H1 (cell line): ENCODE measurements at regions not wholly inside any gene's neighbourhood (a gene's known extent, or its start where the extent isn't known, plus 50 kb on each side); places are given as distances from the start of the nearest gene placed in this dataset.
A peak's percentile ranks its signal among the peaks of the same experiment; 100 is the strongest.

Source experiments
- CTCF ChIA-PET: fragments of 300-600 bp; sonication (Branson Sonifier 250); formaldehyde crosslinking; loops from one replicate; lab custom pipeline; 2021; ENCODE audit not compliant: partially characterized antibody; lab: Charles Lee
- POLR2A ChIA-PET: fragments of 300-600 bp; sonication (Branson Sonifier 250); formaldehyde crosslinking; loops from one replicate; lab custom pipeline; 2021; ENCODE audit warnings: inconsistent platforms; ENCODE audit not compliant: partially characterized antibody; lab: Charles Lee
- DNase-seq, 2 experiments: peaks; one replicate each; pipeline versions ENCODE4 v3.0.0 to v3.0.0-alpha.2; 2010 to 2022; ENCODE audit warnings: low spot score in 2 of 2, low read depth in 1 of 2, mixed read lengths in 1 of 2
- FAIRE-seq: peaks from 2 replicates; lab custom pipeline; 2011; peaks lifted over from hg19 to GRCh38; lab: Jason Lieb, UNC
- H2AFZ ChIP-seq: 2 replicates; pipeline ENCODE4 v1.8.1; 2012; ENCODE audit warnings: low read length, inconsistent platforms
- H2AK5ac ChIP-seq: 2 replicates; pipeline ENCODE4 v1.6.1; 2013; ENCODE audit warnings: low read depth, low read length
- H2BK120ac ChIP-seq: replicated peaks from 2 replicates; pipeline ENCODE3; 2013; ENCODE audit warnings: low read depth, low read length, inconsistent platforms
- H2BK12ac ChIP-seq: 2 replicates; pipeline ENCODE4 v1.6.1; 2013; ENCODE audit warnings: low read depth, low read length
- H2BK15ac ChIP-seq: 2 replicates; pipeline ENCODE4 v1.6.1; 2013; ENCODE audit warnings: low read length
- H2BK20ac ChIP-seq: 2 replicates; pipeline ENCODE4 v1.6.1; 2013; ENCODE audit warnings: low read length
- H2BK5ac ChIP-seq: 2 replicates; pipeline ENCODE4 v1.6.1; 2013; ENCODE audit warnings: low read depth, low read length
- H3K14ac ChIP-seq: 2 replicates; pipeline ENCODE4 v1.6.1; 2013; ENCODE audit warnings: inconsistent platforms; ENCODE audit not compliant: insufficient read length
- H3K18ac ChIP-seq: 2 replicates; pipeline ENCODE4 v1.6.1; 2013; ENCODE audit warnings: low read length; ENCODE audit errors: extremely low read depth
- H3K23ac ChIP-seq: 2 replicates; pipeline ENCODE4 v1.6.1; 2013; ENCODE audit warnings: inconsistent platforms; ENCODE audit not compliant: insufficient read length
- H3K23me2 ChIP-seq: 2 replicates; pipeline ENCODE4 v1.6.1; 2013; ENCODE audit warnings: low read depth, low read length
- H3K27ac ChIP-seq: 2 replicates; pipeline ENCODE4 v1.6.1; 2011; ENCODE audit warnings: low read depth, low read length, inconsistent platforms
- H3K27me3 ChIP-seq, 4 experiments: replicated peaks in 1 of 4; 1 replicate in 1 of 4; 2 replicates in 3 of 4; pipeline versions ENCODE4 v1.6.1 to v1.8.1; 2011 to 2013; ENCODE audit warnings: low read length in 3 of 4, mild to moderate bottlenecking in 3 of 4, inconsistent platforms in 2 of 4, mixed read lengths in 2 of 4, moderate library complexity in 1 of 4; ENCODE audit not compliant: control insufficient read depth in 3 of 4, insufficient read depth in 3 of 4; ENCODE audit errors: extremely low read depth in 1 of 4
- H3K36me3 ChIP-seq, 4 experiments: 2 replicates each; pipeline versions ENCODE4 v1.6.1 to v1.8.1; 2011 to 2013; ENCODE audit warnings: mild to moderate bottlenecking in 4 of 4, low read length in 3 of 4, moderate library complexity in 2 of 4, control low read depth in 1 of 4, inconsistent platforms in 1 of 4; ENCODE audit not compliant: insufficient read depth in 4 of 4, control insufficient read depth in 2 of 4
- H3K4ac ChIP-seq: replicated peaks from 2 replicates; pipeline ENCODE3; 2013; ENCODE audit warnings: low read length, low read depth, mixed read lengths, inconsistent platforms; ENCODE audit not compliant: insufficient read length
- H3K4me1 ChIP-seq, 4 experiments: replicated peaks in 1 of 4; 1 replicate in 1 of 4; 2 replicates in 3 of 4; pipeline versions ENCODE4 v1.6.1 to v1.8.1; 2011 to 2013; ENCODE audit warnings: low read length in 3 of 4, inconsistent platforms in 2 of 4, mixed read lengths in 1 of 4; ENCODE audit not compliant: insufficient read depth in 4 of 4, control insufficient read depth in 3 of 4
- H3K4me2 ChIP-seq, 2 experiments: 2 replicates each; pipeline versions ENCODE4 v1.6.1 to v1.8.1; 2011 to 2013; ENCODE audit warnings: low read depth in 2 of 2, low read length in 2 of 2, control low read depth in 1 of 2, inconsistent platforms in 1 of 2, mild to moderate bottlenecking in 1 of 2; ENCODE audit not compliant: insufficient read depth in 1 of 2
- H3K4me3 ChIP-seq, 4 experiments: fragments of 200-600, 300-600 bp in 1 of 4; sonication (generic), shearing (Covaris generic), sonication (Bioruptor Twin) in 1 of 4; 2 replicates each; pipeline versions ENCODE4 v1.5.1 to v1.8.1; 2011 to 2016; ENCODE audit warnings: low read length in 4 of 4, low read depth in 3 of 4, control low read depth in 2 of 4, inconsistent platforms in 2 of 4, mild to moderate bottlenecking in 2 of 4, mixed read lengths in 1 of 4, moderate library complexity in 1 of 4; ENCODE audit not compliant: insufficient read depth in 2 of 4; ENCODE audit errors: extremely low read depth in 1 of 4
- H3K56ac ChIP-seq: replicated peaks from 2 replicates; pipeline ENCODE3; 2013; ENCODE audit warnings: low read depth, mild to moderate bottlenecking, mixed read lengths, low read length, inconsistent platforms; ENCODE audit not compliant: insufficient read length
- H3K79me1 ChIP-seq: 2 replicates; pipeline ENCODE4 v1.6.1; 2013; ENCODE audit warnings: low read depth, low read length, control low read depth
- H3K79me2 ChIP-seq, 2 experiments: 2 replicates each; pipeline versions ENCODE4 v1.6.1 to v1.8.1; 2012 to 2013; ENCODE audit warnings: low read length in 2 of 2, mild to moderate bottlenecking in 2 of 2, inconsistent platforms in 1 of 2; ENCODE audit not compliant: insufficient read depth in 2 of 2, control insufficient read depth in 1 of 2
- H3K9ac ChIP-seq, 4 experiments: replicated peaks in 1 of 4; 1 replicate in 1 of 4; 2 replicates in 3 of 4; pipeline versions ENCODE4 v1.6.1 to v1.8.1; 2011 to 2013; ENCODE audit warnings: low read depth in 3 of 4, low read length in 3 of 4, control low read depth in 2 of 4, mild to moderate bottlenecking in 2 of 4, moderate library complexity in 2 of 4, inconsistent platforms in 1 of 4; ENCODE audit errors: extremely low read depth in 1 of 4
- H3K9me3 ChIP-seq, 2 experiments: 2 replicates each; pipeline versions ENCODE4 v1.6.1 to v1.8.1; 2012 to 2013; ENCODE audit warnings: mild to moderate bottlenecking in 2 of 2, moderate library complexity in 2 of 2, control low read depth in 1 of 2, inconsistent platforms in 1 of 2, low read depth in 1 of 2, low read length in 1 of 2, mixed read lengths in 1 of 2; ENCODE audit not compliant: insufficient read depth in 2 of 2
- H4K20me1 ChIP-seq, 2 experiments: replicated peaks in 1 of 2; 2 replicates each; pipeline versions ENCODE3 to v1.8.1; 2011 to 2013; ENCODE audit warnings: inconsistent platforms in 2 of 2, low read length in 2 of 2, mild to moderate bottlenecking in 1 of 2; ENCODE audit not compliant: insufficient read depth in 2 of 2, control insufficient read depth in 1 of 2
- H4K5ac ChIP-seq: 2 replicates; pipeline ENCODE4 v1.6.1; 2013; ENCODE audit warnings: low read length, low read depth, mixed read lengths, inconsistent platforms; ENCODE audit not compliant: insufficient read length
- H4K8ac ChIP-seq: 2 replicates; pipeline ENCODE4 v1.8.0; 2013; ENCODE audit warnings: mild to moderate bottlenecking, moderate library complexity, low read length, inconsistent platforms; ENCODE audit not compliant: insufficient read depth; ENCODE audit errors: extremely low read depth
- H4K91ac ChIP-seq: replicated peaks from 2 replicates; pipeline ENCODE3; 2013; ENCODE audit warnings: low read length, mixed read lengths, inconsistent platforms; ENCODE audit not compliant: insufficient read length
- CTCF ChIP-seq, 3 experiments: IDR thresholded peaks; 1 replicate in 2 of 3; 2 replicates in 1 of 3; pipeline versions ENCODE4 v1.5.1 to v1.6.1; 2011; ENCODE audit warnings: low read length in 3 of 3, mild to moderate bottlenecking in 3 of 3, inconsistent platforms in 2 of 3, low read depth in 1 of 3, moderate library complexity in 1 of 3; ENCODE audit not compliant: insufficient read depth in 1 of 3; ENCODE audit errors: control extremely low read depth in 1 of 3
- RAD21 ChIP-seq, 2 experiments: IDR thresholded peaks in 1 of 2; conservative IDR thresholded peaks in 1 of 2; 2 replicates each; pipeline ENCODE4 v1.6.1; 2011; ENCODE audit warnings: low read depth in 2 of 2, low read length in 2 of 2, improper control_type of control experiment in 1 of 2, inconsistent platforms in 1 of 2, mild to moderate bottlenecking in 1 of 2, moderate library complexity in 1 of 2
- SP1 ChIP-seq: IDR thresholded peaks from 2 replicates; pipeline ENCODE4 v1.6.1; 2011; ENCODE audit warnings: low read depth, low read length
- WGBS, 2 experiments: shearing (Covaris generic) in 1 of 2; methylation state at CpG; one replicate each; pipeline versions ENCODE4 v1.1.6 to v1.1.7; 2013 to 2015; ENCODE audit warnings: low lambda C conversion rate in 2 of 2, mixed read lengths in 2 of 2, inconsistent platforms in 1 of 2, low coverage in 1 of 2, missing lambda C conversion rate in 1 of 2; ENCODE audit not compliant: insufficient replicate concordance in 2 of 2, insufficient coverage in 1 of 2, insufficient read length in 1 of 2; ENCODE audit errors: extremely low coverage in 1 of 2, missing lambda C conversion rate in 1 of 2; 5-methylcytosine and 5-hydroxymethylcytosine counted together

DNA sequence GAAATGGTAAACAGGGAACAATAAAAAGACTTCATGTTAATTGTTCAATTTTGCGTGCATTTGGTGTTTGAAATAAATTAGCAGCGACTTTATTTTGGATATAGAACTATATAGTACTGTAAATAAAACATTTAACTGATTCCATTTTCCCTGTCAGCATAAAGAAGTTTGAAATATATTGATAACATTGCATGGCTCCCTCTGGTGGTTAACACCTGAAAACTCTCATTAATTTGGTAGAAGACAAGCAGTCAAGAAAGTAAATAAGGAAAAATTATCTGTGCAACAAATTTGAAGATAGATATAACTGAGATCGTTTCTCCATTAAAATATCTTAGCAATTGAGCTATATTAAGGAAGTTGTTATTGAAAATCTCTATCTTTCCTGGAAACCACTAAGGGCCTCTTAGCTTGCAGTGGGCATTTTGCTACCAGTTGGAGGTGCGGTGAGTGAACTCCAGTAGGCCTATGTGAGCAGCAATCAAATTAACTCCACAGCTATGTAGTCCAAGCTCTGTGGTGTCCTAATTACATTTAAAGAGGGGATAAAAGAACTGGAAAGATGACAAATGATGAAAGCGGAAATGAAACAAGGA is 435.7 kb upstream of the FKBP1C start:
- Histone ChIP-seq H3K27ac (no peak overlapping the region), H3K79me2 (no peaks in the 10 kb centered on the region), H3K4me3 (no peak overlapping the region), H3K36me3 (no peaks in the 10 kb centered on the region), H2BK120ac (no peak overlapping the region), H3K23ac (no peak overlapping the region), H3K4ac (no peak overlapping the region), H2BK5ac (no peak overlapping the region), H3K14ac (no peak overlapping the region), H2BK15ac (no peak overlapping the region), H3K56ac (no peak overlapping the region), H4K5ac (no peak overlapping the region), H2AFZ (no peak overlapping the region), H4K20me1 (no peaks in the 10 kb centered on the region), H3K9me3 (no peaks in the 10 kb centered on the region), H3K27me3 (no peaks in the 10 kb centered on the region), H3K18ac (no peak overlapping the region), H2BK12ac (no peak overlapping the region), H3K4me1 (no peaks in the 10 kb centered on the region), H3K4me2 (no peak overlapping the region), H3K9ac (no peak overlapping the region), H3K79me1 (no peaks in the 10 kb centered on the region), H2AK5ac (no peak overlapping the region), H3K23me2 (no peaks in the 10 kb centered on the region), H4K8ac (no peak overlapping the region), H4K91ac (no peak overlapping the region), H2BK20ac (no peak overlapping the region)
- ChIA-PET CTCF (interaction anchor here (0.8 to 1.4 kb wide), 7 partner anchors 9 to 605 kb away, joined by 3 to 5 read pairs (median 4); no protein-coding TSS in a partner anchor), POLR2A (no interaction called here)
- no peak for TF ChIP-seq SP1
- TF ChIP-seq CTCF (IDR thresholded peaks at IDR 0.05; ENCODE audit: control extremely low read depth in 1 of 3, insufficient read depth in 1 of 3, low read depth in 1 of 3, low read length in 3 of 3): peak in 2 of 3 experiments; percentile 17 to 38; a peak in 2 of 4 replicates
- peak in 1 of 2 experiments; percentile 53; a peak in 3 of 4 replicates for TF ChIP-seq RAD21 (IDR thresholded peaks at IDR 0.05 in 1 of 2, conservative IDR thresholded peaks at IDR 0.05 in 1 of 2; ENCODE audit: low read depth in 2 of 2, low read length in 2 of 2)
- no peak for FAIRE-seq
- WGBS, 2 experiments: 46% methylated on average over 5 of the region's 5 CpGs; no CpG with 5 or more reads in 1 of the 2 experiments
- no peak for DNase-seq
